GM12878 (cell line): ENCODE measurements at regions not wholly inside any gene's neighbourhood (a gene's known extent, or its start where the extent isn't known, plus 50 kb on each side); places are given as distances from the start of the nearest gene placed in this dataset.

Source experiments
- ATAC-seq: fragments of 200-7000 bp; cut with Tn5 transposase; 3 replicates; pipeline ENCODE4 v1.9.1; 2020; ENCODE audit warnings: mild to moderate bottlenecking, moderate library complexity
- BruUV-seq: library from RNA; stranded (reverse); fragments of 400-500 nt; replicated peaks from 2 replicates; lab custom pipeline; 2021; lab: Mats Ljungman, UMichigan
- CTCF ChIA-PET: fragments of 300-600 bp; sonication (Branson Sonifier 250); formaldehyde crosslinking; extraction: SDS; loops from one replicate; lab custom pipeline; 2021; ENCODE audit warnings: inconsistent platforms; lab: Yijun Ruan, JAX
- POLR2A ChIA-PET: fragments of 350-600 bp; formaldehyde crosslinking; extraction: SDS; loops from one replicate; lab custom pipeline; 2021; ENCODE audit warnings: inconsistent platforms; lab: Charles Lee
- RAD21 ChIA-PET: fragments of 300-600 bp; sonication (Branson Sonifier 250); formaldehyde crosslinking; loops from one replicate; lab custom pipeline; 2023; ENCODE audit warnings: antibody characterized with exemption; ENCODE audit not compliant: unreplicated experiment; lab: Charles Lee
- SMC1A ChIA-PET: fragments of 300-600 bp; sonication (Branson Sonifier 250); formaldehyde crosslinking; loops from one replicate; lab custom pipeline; 2023; ENCODE audit not compliant: unreplicated experiment, uncharacterized antibody; lab: Charles Lee
- DNase-seq: peaks from one replicate; pipeline ENCODE4 v3.0.0-alpha.2; 2011; ENCODE audit warnings: low read depth, low spot score
- FAIRE-seq: peaks from 3 replicates; lab custom pipeline; 2011; peaks lifted over from hg19 to GRCh38; lab: Jason Lieb, UNC
- H2AFZ ChIP-seq: 2 replicates; pipeline ENCODE4 v1.6.0; 2011; ENCODE audit warnings: low read depth, low read length, control low read depth; ENCODE audit not compliant: control insufficient read depth
- H3K27ac ChIP-seq: 2 replicates; pipeline ENCODE4 v1.5.1; 2011; ENCODE audit warnings: control low read depth; ENCODE audit not compliant: control insufficient read depth, insufficient read depth
- H3K27me3 ChIP-seq, 2 experiments: replicated peaks in 1 of 2; 2 replicates each; pipeline versions ENCODE4 v1.6.0 to v1.6.1; 2011; ENCODE audit warnings: low read length in 1 of 2; ENCODE audit not compliant: control insufficient read depth in 2 of 2, insufficient read depth in 2 of 2
- H3K36me3 ChIP-seq, 2 experiments: 2 replicates each; pipeline ENCODE4 v1.5.1; 2011; ENCODE audit warnings: low read length in 1 of 2; ENCODE audit not compliant: control insufficient read depth in 2 of 2, insufficient read depth in 2 of 2
- H3K4me1 ChIP-seq: 2 replicates; pipeline ENCODE4 v1.6.1; 2011; ENCODE audit warnings: mild to moderate bottlenecking, low read length, moderate library complexity, mixed read lengths; ENCODE audit not compliant: control insufficient read depth, insufficient read depth
- H3K4me2 ChIP-seq: 2 replicates; pipeline ENCODE4 v1.6.0; 2011; ENCODE audit warnings: control low read depth; ENCODE audit not compliant: control insufficient read depth, insufficient read depth
- H3K4me3 ChIP-seq: fragments of 200-600 bp; sonication (generic); 2 replicates; pipeline ENCODE4 v1.5.1; 2016
- H3K79me2 ChIP-seq: 2 replicates; pipeline ENCODE4 v1.6.0; 2011; ENCODE audit warnings: low read length; ENCODE audit not compliant: control insufficient read depth, insufficient read depth
- H3K9ac ChIP-seq: 2 replicates; pipeline ENCODE4 v1.8.0; 2011; ENCODE audit warnings: low read length, control low read depth, mixed read lengths; ENCODE audit not compliant: control insufficient read depth, insufficient read depth
- H3K9me3 ChIP-seq: replicated peaks from 3 replicates; pipeline ENCODE4 v1.5.1; 2011; ENCODE audit warnings: mild to moderate bottlenecking, low read length; ENCODE audit not compliant: control insufficient read depth, insufficient read depth
- H4K20me1 ChIP-seq: 2 replicates; pipeline ENCODE4 v1.6.0; 2011; ENCODE audit not compliant: control insufficient read depth, insufficient read depth
- EP300 ChIP-seq, 2 experiments: fragments of 150-350 bp in 1 of 2; IDR thresholded peaks; 2 replicates each; pipeline ENCODE4 v1.6.1; 2011 to 2012; ENCODE audit warnings: low read depth in 2 of 2, low read length in 2 of 2, borderline replicate concordance in 1 of 2, improper control_type of control experiment in 1 of 2, inconsistent platforms in 1 of 2; ENCODE audit not compliant: control insufficient read depth in 1 of 2
- ESRRA ChIP-seq: IDR thresholded peaks from 2 replicates; pipeline ENCODE4 v1.6.1; 2012; ENCODE audit warnings: mild to moderate bottlenecking, low read length, improper control_type of control experiment
- FOXK2 ChIP-seq: fragments of 450-650 bp; IDR thresholded peaks from 2 replicates; pipeline ENCODE4 v1.6.1; 2017; ENCODE audit warnings: mild to moderate bottlenecking, moderate library complexity
- JUND ChIP-seq: IDR thresholded peaks from 2 replicates; pipeline ENCODE4 v1.6.1; 2012; ENCODE audit warnings: low read depth, mild to moderate bottlenecking, low read length, improper control_type of control experiment, moderate library complexity
- KDM1A ChIP-seq: fragments of 200-600 bp; sonication (generic); IDR thresholded peaks from 2 replicates; pipeline ENCODE4 v1.6.1; 2016; ENCODE audit warnings: borderline replicate concordance
- MEF2A ChIP-seq: IDR thresholded peaks from 2 replicates; pipeline ENCODE4 v1.6.1; 2011; ENCODE audit warnings: low read depth, mild to moderate bottlenecking, low read length, moderate library complexity; ENCODE audit not compliant: insufficient read depth
- NKRF ChIP-seq: fragments of 450-650 bp; conservative IDR thresholded peaks from 2 replicates; pipeline ENCODE4 v1.6.1; 2017; ENCODE audit warnings: mild to moderate bottlenecking, moderate library complexity
- NR2F1 ChIP-seq: fragments of 450-650 bp; conservative IDR thresholded peaks from 2 replicates; pipeline ENCODE4 v1.6.1; 2017; ENCODE audit warnings: mild to moderate bottlenecking
- SREBF1 ChIP-seq: IDR thresholded peaks from 2 replicates; pipeline ENCODE4 v1.6.1; 2012; ENCODE audit warnings: mild to moderate bottlenecking, low read length
- STAT1 ChIP-seq: fragments of 450-650 bp; conservative IDR thresholded peaks from 2 replicates; pipeline ENCODE4 v1.6.1; 2014; ENCODE audit warnings: antibody characterized with exemption, mild to moderate bottlenecking
- YY1 ChIP-seq: IDR thresholded peaks from 2 replicates; pipeline ENCODE4 v1.6.1; 2011; ENCODE audit warnings: low read depth, mild to moderate bottlenecking, low read length
- ZBTB11 ChIP-seq: fragments of 450-650 bp; formaldehyde crosslinking; IDR thresholded peaks from 2 replicates; pipeline ENCODE4 v1.5.0; 2022; ENCODE audit warnings: mild to moderate bottlenecking, missing genetic modification characterization
- ZNF687 ChIP-seq: fragments of 450-650 bp; IDR thresholded peaks from 2 replicates; pipeline ENCODE4 v1.6.1; 2017; ENCODE audit warnings: mild to moderate bottlenecking, moderate library complexity
- ZZZ3 ChIP-seq: IDR thresholded peaks from 2 replicates; pipeline ENCODE4 v1.6.1; 2011; ENCODE audit warnings: low read depth; ENCODE audit not compliant: control insufficient read depth, insufficient read length
- WGBS: methylation state at CpG from one replicate; pipeline ENCODE4 v1.1.6; 2016; ENCODE audit warnings: low lambda C conversion rate; ENCODE audit not compliant: insufficient replicate concordance, insufficient coverage; ENCODE audit errors: missing lambda C conversion rate; 5-methylcytosine and 5-hydroxymethylcytosine counted together
- in situ Hi-C: fragments of 300-500 bp; cut with MboI; formaldehyde crosslinking; loops from 9 replicates; pipeline ENCODE4 v1.14.3; 2018; ENCODE audit warnings: mixed read lengths
- intact Hi-C: fragments of 100-400 bp; cut with micrococcal nuclease; formaldehyde crosslinking; loops from one replicate; pipeline ENCODE4 v1.14.2; 2022; ENCODE audit not compliant: unreplicated experiment

GRCh38 chr6:149259753-149260152, 57.8 kb upstream of the TAB2 start:
- no TSS peak for BruUV-seq
- in situ Hi-C loops (no loop called here), intact Hi-C loops (no loop called here)
- H3K4me3 ChIP-seq, result no peak overlapping the region
- WGBS, result 27% methylated on average over 2 of the region's 2 CpGs
- FAIRE-seq (no peak), ATAC-seq (no peak; the same call in 2 of the 3 replicates), DNase-seq (no peak)
- no peaks in the 10 kb centered on the region for H4K20me1 ChIP-seq
- H3K9me3 ChIP-seq, result no peaks in the 10 kb centered on the region
- H3K4me1 ChIP-seq, result peaks cover 3% of the 10 kb centered on the region; the same call in 1 of the 2 replicates
- H3K4me2 ChIP-seq, result no peak overlapping the region
- H3K27me3 ChIP-seq, result no peaks in the 10 kb centered on the region
- H3K27ac ChIP-seq, result no peak overlapping the region
- no peak overlapping the region for H3K9ac ChIP-seq
- ChIA-PET SMC1A (interaction anchor here (0.7 kb wide), 1 partner anchor 131 kb away, joined by 3 read pairs; no protein-coding TSS in a partner anchor), CTCF (interaction anchor here (3.3 kb wide), 1 partner anchor 11 kb away, joined by 12 read pairs; no protein-coding TSS in a partner anchor), RAD21 (interaction anchor here (1.2 kb wide), 1 partner anchor 172 kb away, joined by 3 read pairs; no protein-coding TSS in a partner anchor), POLR2A (no interaction called here)
- no peak overlapping the region for H2AFZ ChIP-seq
- no peaks in the 10 kb centered on the region for H3K79me2 ChIP-seq
- no peaks in the 10 kb centered on the region for H3K36me3 ChIP-seq
- TF ChIP-seq STAT1 (no peak), MEF2A (no peak), ZBTB11 (CRISPR knock-in tag) (no peak), ZZZ3 (no peak), ZNF687 (no peak), JUND (no peak), YY1 (no peak), NR2F1 (no peak), ESRRA (no peak), FOXK2 (no peak), NKRF (no peak), KDM1A (no peak), EP300 (IDR thresholded peaks at IDR 0.05; ENCODE audit: borderline replicate concordance in 1 of 2, control insufficient read depth in 1 of 2, low read depth in 2 of 2, low read length in 2 of 2) (no peak), SREBF1 (no peak)
